ENCODE measurements at regions not wholly inside any gene's neighbourhood (a gene's known extent, or its start where the extent isn't known, plus 50 kb on each side); places are given as distances from the start of the nearest gene placed in this dataset.

DNA sequence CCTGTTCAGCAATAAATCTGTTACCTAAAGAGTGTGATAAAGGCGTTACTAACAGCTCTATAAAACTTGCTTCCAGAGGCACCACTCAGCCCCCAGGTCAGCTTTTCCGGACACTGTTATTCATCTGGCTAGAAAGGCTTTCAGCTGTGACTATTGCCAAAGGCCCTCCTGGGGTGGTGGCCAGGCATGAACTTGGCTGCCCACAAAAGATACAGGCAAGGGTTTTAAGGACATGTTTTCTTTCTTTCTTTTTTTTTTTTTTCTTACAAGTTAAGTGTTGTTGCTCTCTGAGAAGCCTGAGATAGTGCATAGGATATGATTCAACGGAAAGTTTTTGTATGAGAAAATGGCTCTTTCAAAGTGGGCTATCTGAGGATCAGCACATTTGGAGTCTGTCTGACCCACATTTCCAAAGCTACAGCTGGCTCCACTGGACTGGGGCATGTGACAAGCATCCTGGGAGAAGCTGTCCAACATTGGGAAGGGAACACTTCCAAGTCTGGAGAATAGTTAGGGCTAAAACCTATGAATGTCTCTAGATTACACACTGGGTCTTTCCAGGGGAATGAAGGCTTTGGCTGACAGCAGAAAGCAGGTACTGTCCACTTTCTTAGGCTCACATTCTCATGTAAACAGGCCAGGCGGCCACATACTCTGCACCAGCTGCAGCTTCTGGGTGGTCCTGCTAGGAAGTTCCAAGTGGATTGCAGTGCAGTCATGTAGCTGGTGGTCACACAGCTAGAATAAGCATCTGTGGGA, 639.7 kb downstream of the LMO4 start:
- no peak for TF ChIP-seq POLR2A (IDR thresholded peaks at IDR 0.05; ENCODE audit: low read length)
- no peak for TF ChIP-seq GATA1 (IDR thresholded peaks at IDR 0.05; ENCODE audit: low read depth, low read length)

All from erythroblast (primary cell).